GM12891 (cell line): ENCODE measurements at regions not wholly inside any gene's neighbourhood (a gene's known extent, or its start where the extent isn't known, plus 50 kb on each side); places are given as distances from the start of the nearest gene placed in this dataset.

Source experiments
- POLR2A ChIP-seq: IDR thresholded peaks from 2 replicates; pipeline ENCODE4 v1.6.1; 2011; ENCODE audit warnings: low read depth, low read length, control low read depth
- POLR2AphosphoS5 ChIP-seq: IDR thresholded peaks from 2 replicates; pipeline ENCODE4 v1.6.1; 2011; ENCODE audit warnings: low read depth, low read length, control low read depth
- TAF1 ChIP-seq: IDR thresholded peaks from 2 replicates; pipeline ENCODE4 v1.6.1; 2011; ENCODE audit warnings: low read depth, low read length, control low read depth

GRCh38 chr18:43572163-43572562 is 294.9 kb upstream of the SYT4 start:
- no peak for TF ChIP-seq POLR2A
- TF ChIP-seq POLR2AphosphoS5 = no peak
- TF ChIP-seq TAF1 = no peak
